ENCODE measurements at regions not wholly inside any gene's neighbourhood (a gene's known extent, or its start where the extent isn't known, plus 50 kb on each side); places are given as distances from the start of the nearest gene placed in this dataset.

DNA sequence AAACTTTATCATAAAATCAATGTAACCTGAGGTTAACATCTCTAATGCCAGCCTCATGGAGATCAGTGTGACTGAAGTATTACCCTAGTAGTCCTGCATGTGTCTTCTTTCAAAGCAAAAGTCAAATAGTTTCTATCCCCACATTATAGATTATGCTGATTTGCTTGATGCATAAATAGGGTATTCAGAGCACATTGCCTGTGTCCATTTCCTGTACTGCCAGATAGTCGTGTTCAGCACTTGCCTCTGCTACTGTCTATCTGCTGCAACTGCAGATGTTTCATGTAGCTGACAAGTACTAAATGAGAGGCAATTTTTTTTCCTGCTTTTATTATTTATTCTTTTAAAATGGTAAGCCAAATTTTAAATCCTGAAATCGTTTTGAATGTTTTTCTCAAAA is 348.7 kb downstream of the CHRM3 start:
- Histone ChIP-seq H3K27ac (no peak overlapping the region), H3K4me1 (peaks cover 0 to 2% (median 0%) of the 10 kb centered on the region in 4 donors), H3K27me3 (no peaks in the 10 kb centered on the region), H3K36me3 (no peaks in the 10 kb centered on the region), H3K4me3 (no peak overlapping the region), H3K9me3 (no peaks in the 10 kb centered on the region)
- TF ChIP-seq EP300 (IDR thresholded peaks at IDR 0.05) (no peak), POLR2A (IDR thresholded peaks at IDR 0.05) (no peak), POLR2AphosphoS5 (IDR thresholded peaks at IDR 0.05) (no peak)
- TF ChIP-seq, protein P1, sequence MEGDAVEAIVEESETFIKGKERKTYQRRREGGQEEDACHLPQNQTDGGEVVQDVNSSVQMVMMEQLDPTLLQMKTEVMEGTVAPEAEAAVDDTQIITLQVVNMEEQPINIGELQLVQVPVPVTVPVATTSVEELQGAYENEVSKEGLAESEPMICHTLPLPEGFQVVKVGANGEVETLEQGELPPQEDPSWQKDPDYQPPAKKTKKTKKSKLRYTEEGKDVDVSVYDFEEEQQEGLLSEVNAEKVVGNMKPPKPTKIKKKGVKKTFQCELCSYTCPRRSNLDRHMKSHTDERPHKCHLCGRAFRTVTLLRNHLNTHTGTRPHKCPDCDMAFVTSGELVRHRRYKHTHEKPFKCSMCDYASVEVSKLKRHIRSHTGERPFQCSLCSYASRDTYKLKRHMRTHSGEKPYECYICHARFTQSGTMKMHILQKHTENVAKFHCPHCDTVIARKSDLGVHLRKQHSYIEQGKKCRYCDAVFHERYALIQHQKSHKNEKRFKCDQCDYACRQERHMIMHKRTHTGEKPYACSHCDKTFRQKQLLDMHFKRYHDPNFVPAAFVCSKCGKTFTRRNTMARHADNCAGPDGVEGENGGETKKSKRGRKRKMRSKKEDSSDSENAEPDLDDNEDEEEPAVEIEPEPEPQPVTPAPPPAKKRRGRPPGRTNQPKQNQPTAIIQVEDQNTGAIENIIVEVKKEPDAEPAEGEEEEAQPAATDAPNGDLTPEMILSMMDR (IDR thresholded peaks at IDR 0.05) = no peak
- 39 to 42% methylated on average over 2 of the region's 2 CpGs for WGBS, 2 donors
- ATAC-seq (ENCODE audit: low FRiP score in 2 of 2) (no peak), DNase-seq (no peak)

DNA sequence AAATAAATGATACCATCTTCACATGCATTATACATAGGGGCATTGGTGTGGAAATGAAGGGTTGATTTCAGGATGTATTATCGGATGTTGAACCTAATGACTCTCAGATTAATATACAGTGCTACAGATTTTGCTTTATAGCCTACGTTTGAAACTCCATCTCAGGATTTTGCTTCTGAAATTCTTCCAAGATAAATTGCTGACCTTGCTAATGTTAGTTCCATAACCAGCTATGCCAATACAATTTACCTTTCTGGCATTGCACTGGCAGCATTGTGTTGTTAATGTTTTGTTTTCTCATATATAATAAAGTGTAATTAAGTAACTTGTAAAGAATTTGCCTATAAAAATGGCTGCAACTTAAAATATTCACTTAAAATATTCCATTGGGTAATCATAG is 350.1 kb downstream of the CHRM3 start:
- Histone ChIP-seq H3K9me3 (no peaks in the 10 kb centered on the region), H3K27me3 (no peaks in the 10 kb centered on the region), H3K27ac (no peak overlapping the region), H3K4me1 (peaks cover 0 to 3% (median 0%) of the 10 kb centered on the region in 4 donors), H3K4me3 (no peak overlapping the region), H3K36me3 (no peaks in the 10 kb centered on the region)
- ATAC-seq (ENCODE audit: low FRiP score in 2 of 2) (no peak), DNase-seq (no peak)
- TF ChIP-seq, protein P1 (IDR thresholded peaks at IDR 0.05) = no peak
- TF ChIP-seq POLR2AphosphoS5 (IDR thresholded peaks at IDR 0.05) = no peak
- no peak for TF ChIP-seq POLR2A (IDR thresholded peaks at IDR 0.05)
- TF ChIP-seq EP300 (IDR thresholded peaks at IDR 0.05) = no peak
- WGBS, 2 donors = 78 to 90% methylated on average over 2 of the region's 2 CpGs

DNA sequence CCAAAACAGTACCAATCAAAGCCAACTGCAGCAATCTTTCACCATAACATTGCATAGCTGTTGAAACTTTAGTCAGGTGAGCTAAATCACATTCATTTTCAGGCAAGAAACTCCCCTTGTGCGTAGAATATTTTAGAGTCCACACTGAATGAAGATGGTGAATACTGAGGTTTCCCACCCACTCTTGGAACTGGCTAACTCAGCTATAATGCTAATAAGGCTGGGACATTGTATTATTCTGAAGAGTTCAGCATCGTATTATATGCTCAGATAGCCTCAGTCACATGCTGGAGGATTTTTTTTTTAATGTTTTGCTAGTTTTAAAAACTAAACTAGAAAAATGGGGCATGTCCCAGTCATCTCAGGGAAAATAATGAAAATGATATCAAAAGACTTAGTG is 352.3 kb upstream of the FMN2 start:
- WGBS, 2 donors = 91 to 95% methylated on average over 2 of the region's 2 CpGs
- Histone ChIP-seq H3K4me3 (no peak overlapping the region), H3K27ac (no peak overlapping the region), H3K4me1 (peaks cover 0 to 3% (median 0%) of the 10 kb centered on the region in 4 donors), H3K27me3 (no peaks in the 10 kb centered on the region), H3K36me3 (no peaks in the 10 kb centered on the region), H3K9me3 (no peaks in the 10 kb centered on the region)
- ATAC-seq (ENCODE audit: low FRiP score in 2 of 2) (no peak), DNase-seq (no peak)
- TF ChIP-seq POLR2AphosphoS5 (IDR thresholded peaks at IDR 0.05) = no peak
- no peak for TF ChIP-seq EP300 (IDR thresholded peaks at IDR 0.05)
- TF ChIP-seq POLR2A (IDR thresholded peaks at IDR 0.05) = no peak
- TF ChIP-seq, protein P1 (IDR thresholded peaks at IDR 0.05) = no peak

DNA sequence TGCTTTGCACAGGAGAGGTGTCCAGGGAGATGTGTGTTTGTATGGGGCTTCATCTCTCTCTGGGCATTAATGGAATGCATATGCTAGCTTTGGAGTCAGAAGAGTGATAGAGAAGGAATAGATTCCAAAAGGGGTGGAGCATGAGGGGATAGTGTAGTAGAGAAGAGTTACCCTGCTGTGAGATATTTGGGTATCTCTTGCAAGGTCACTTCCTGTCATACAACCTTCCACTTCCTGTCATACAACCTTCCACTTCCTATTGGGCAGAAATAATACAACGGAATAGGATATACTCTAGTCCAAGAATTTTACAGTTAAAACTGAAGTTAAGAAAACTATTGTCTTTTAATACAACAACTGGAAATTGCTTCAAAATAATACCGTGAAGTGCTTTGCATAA is 351.8 kb upstream of the FMN2 start:
- peaks cover 0 to 3% (median 0%) of the 10 kb centered on the region in 4 donors for H3K4me1 ChIP-seq
- no peaks in the 10 kb centered on the region for H3K27me3 ChIP-seq
- H3K36me3 ChIP-seq = no peaks in the 10 kb centered on the region
- no peaks in the 10 kb centered on the region for H3K9me3 ChIP-seq
- DNase-seq (no peak), ATAC-seq (ENCODE audit: low FRiP score in 2 of 2) (no peak)
- no peak overlapping the region for H3K27ac ChIP-seq
- no peak overlapping the region for H3K4me3 ChIP-seq
- WGBS, 2 donors = 40 to 65% methylated on average over 2 of the region's 2 CpGs
- TF ChIP-seq, protein P1 (IDR thresholded peaks at IDR 0.05) = no peak
- TF ChIP-seq POLR2AphosphoS5 (IDR thresholded peaks at IDR 0.05) (no peak), POLR2A (IDR thresholded peaks at IDR 0.05) (no peak), EP300 (IDR thresholded peaks at IDR 0.05) (no peak)

DNA sequence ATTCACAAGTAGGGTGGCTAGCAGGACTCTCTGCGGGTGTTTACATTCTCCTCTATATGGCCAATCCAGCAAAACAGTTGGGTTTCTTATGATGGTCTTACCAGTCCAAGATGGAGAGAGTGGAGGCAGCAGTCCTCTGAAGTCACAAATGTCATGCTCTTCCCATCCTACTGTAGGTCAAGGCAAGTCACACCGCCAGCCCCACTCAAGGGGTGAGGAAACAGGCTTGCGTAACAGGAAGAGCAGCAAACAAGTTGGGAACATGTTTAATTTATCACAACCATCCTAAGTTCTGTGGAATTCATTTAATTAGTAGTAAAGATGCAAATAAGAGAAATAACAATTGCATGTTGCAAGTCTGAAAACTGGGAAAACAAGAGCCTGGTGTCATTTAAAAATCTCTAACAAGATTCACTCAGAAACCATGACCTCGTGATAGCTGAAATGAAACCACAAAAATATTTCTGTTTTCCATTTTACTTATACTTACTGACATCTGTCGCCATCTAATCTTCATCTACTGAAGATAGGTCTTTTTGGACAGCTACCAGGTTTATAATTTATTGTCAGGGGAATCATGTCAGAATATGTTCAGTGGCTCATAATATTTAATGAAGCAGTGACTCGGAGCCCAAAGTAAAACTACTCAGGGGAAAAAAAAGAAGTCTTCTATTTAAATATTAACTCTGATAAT is 349.1 kb upstream of the FMN2 start:
- peaks cover 0 to 3% (median 0%) of the 10 kb centered on the region in 4 donors for H3K4me1 ChIP-seq
- H3K4me3 ChIP-seq = no peak overlapping the region
- H3K27me3 ChIP-seq = no peaks in the 10 kb centered on the region
- H3K27ac ChIP-seq = no peak overlapping the region
- H3K9me3 ChIP-seq = no peaks in the 10 kb centered on the region
- ATAC-seq (ENCODE audit: low FRiP score in 2 of 2) = no peak
- DNase-seq = no peak
- 69 to 84% methylated on average over 6 of the region's 6 CpGs for WGBS, 2 donors
- H3K36me3 ChIP-seq = no peaks in the 10 kb centered on the region
- TF ChIP-seq EP300 (IDR thresholded peaks at IDR 0.05) = no peak
- TF ChIP-seq, protein P1 (IDR thresholded peaks at IDR 0.05) = no peak
- no peak for TF ChIP-seq POLR2A (IDR thresholded peaks at IDR 0.05)
- TF ChIP-seq POLR2AphosphoS5 (IDR thresholded peaks at IDR 0.05) = no peak
